GM23248 (cell line): ENCODE measurements at regions not wholly inside any gene's neighbourhood (a gene's known extent, or its start where the extent isn't known, plus 50 kb on each side); places are given as distances from the start of the nearest gene placed in this dataset.

Source experiments
- EZH2 ChIP-seq: fragments of 200-600 bp; sonication (generic); IDR thresholded peaks from 2 replicates; pipeline ENCODE4 v1.6.1; 2018; ENCODE audit warnings: antibody characterized with exemption, mild to moderate bottlenecking; ENCODE audit not compliant: insufficient read depth, poor library complexity, severe bottlenecking
- EZH2phosphoT487 ChIP-seq: fragments of 200-600 bp; sonication (generic); IDR thresholded peaks from 2 replicates; pipeline ENCODE4 v1.6.1; 2018; ENCODE audit warnings: antibody characterized with exemption, moderate library complexity, mild to moderate bottlenecking, low read depth; ENCODE audit not compliant: insufficient read depth

DNA sequence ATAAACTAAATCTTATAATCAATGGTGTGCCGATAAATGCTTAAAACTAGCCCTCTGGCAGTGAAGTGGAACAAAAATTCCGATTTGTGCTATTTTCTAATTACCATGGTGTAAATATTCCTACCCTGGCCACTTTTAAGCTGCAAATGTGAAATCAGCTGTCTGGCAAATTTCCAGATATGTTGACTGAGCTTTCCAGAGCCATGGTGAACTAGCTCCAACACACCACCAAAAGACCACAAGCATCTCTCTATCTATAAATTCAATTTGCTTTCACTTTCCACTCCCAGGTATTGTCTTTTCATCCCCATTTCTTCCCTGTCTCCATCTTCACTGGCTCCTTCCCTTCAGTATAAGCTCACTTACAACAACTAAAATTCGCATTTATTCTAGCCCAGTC lies 152.3 kb upstream of the RGS18 start:
- TF ChIP-seq EZH2phosphoT487 (no peak), EZH2 (no peak)
